EL (cell line): ENCODE measurements at regions not wholly inside any gene's neighbourhood (a gene's known extent, or its start where the extent isn't known, plus 50 kb on each side); places are given as distances from the start of the nearest gene placed in this dataset.

Experiments used
- DNase-seq: peaks from one replicate; pipeline ENCODE4 v3.0.0-alpha.2; 2016

DNA sequence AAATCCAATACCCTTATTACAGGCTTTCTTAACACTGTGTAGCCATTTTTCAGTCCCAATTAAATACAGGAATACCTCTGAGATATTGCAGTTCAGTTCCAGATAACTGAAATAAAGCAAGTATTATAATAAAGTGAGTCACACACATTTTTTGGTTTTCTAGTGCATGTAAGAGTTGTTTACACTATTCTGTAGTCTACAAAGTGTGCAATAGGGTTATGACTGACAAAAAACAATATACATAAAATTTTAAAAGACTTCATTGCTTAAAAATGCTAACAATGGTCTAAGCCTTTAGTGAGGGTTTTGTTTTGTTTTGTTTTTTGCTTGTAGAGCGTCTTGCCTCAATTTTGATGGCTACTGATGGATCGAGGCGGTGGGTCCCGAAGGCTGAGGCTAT, 434.4 kb upstream of the NBEA start:
- DNase-seq: no peak

GRCh38 chr13:34512817-34513216, 429.3 kb upstream of the NBEA start:
- DNase-seq: no peak

- no peak for DNase-seq
Measured at GRCh38 chr13:34513526-34513925, 428.5 kb upstream of the NBEA start.

GRCh38 chr13:34515201-34515600, 426.9 kb upstream of the NBEA start:
- no peak for DNase-seq

- no peak for DNase-seq
Measured at GRCh38 chr13:34521171-34521570, 420.9 kb upstream of the NBEA start.

- peak; percentile 6 for DNase-seq
Measured at GRCh38 chr13:34522808-34523207, 419.3 kb upstream of the NBEA start.

DNA sequence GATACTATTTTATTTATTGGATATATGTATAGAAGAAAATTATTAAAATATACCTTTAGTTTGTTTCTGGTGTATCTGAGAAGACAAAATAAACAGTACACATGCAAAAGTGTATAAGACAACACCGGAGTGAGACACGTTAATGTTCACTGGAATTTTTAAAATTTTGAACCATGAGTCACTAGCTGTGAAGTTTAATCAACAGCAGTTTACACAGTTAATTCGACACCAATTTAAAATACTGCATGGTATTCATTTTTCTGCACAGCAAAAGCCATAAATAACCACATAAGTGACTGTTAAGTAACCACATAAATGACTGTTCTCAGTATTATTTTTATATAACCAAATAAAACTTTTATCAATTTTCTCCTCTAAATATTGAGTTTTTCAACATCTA, 418.7 kb upstream of the NBEA start:
- peak; percentile 7 for DNase-seq

DNA sequence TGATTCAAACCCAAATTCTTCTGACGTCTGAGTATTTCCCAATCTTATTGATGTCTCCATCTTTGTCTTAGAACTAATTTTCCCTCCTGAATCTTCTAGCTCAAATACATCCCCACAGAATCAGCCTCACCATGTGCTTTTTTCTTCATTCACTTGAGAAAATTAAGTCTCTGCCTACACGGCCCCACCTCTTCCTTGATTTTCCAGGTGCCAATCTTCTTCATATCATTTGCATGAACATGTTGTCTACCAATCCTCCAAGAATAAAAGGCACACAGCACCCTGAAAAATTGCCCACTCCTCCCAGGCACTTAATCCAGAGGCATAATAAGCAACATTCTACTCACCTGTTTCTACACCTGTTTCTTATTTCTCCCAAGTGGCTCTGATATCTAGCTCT, 408.1 kb upstream of the NBEA start:
- DNase-seq: no peak

- no peak for DNase-seq
Measured at GRCh38 chr13:34542321-34542720, 399.7 kb upstream of the NBEA start.

- DNase-seq: no peak
Measured at GRCh38 chr13:34543836-34544235, 398.2 kb upstream of the NBEA start.

DNA sequence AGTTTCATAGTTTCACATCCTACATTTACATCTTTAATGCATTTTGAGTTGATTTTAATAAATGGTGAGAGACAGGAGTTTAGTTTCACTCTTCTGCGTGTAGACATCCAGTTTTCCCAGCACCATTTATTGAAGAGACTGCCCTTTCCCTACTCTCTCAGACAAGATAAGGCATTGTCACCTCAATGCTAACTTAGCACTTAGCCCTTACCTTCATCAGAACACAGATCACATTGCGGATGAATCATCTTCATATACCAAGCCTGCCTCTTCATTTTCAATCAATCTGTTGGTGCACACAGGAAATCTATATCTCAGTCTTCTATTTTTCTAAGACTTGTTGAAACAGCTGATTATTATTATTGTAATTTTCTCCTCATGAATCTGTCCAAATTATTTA, 396.6 kb upstream of the NBEA start:
- DNase-seq: no peak

GRCh38 chr13:34546344-34547250, 395.5 kb upstream of the NBEA start:
- DNase-seq: no peak

DNA sequence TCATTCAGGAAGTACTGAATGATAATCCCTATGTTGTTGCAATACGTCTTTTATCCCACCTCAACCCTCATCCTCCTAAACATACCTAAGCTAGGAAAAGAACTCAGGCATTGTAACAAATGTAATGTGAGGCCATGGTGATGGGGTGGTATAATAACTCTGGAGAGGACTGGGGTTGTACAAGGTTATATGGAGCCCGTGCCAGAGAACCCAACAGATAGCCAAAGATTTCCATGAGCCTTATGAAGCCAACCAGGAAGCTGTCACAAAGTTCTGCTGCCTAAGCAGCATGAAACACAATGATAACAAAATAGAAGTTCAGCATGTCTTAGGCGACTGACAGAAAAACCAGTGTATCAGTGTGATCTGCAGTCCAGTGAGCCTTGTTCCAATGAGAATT, 394.1 kb upstream of the NBEA start:
- no peak for DNase-seq

DNA sequence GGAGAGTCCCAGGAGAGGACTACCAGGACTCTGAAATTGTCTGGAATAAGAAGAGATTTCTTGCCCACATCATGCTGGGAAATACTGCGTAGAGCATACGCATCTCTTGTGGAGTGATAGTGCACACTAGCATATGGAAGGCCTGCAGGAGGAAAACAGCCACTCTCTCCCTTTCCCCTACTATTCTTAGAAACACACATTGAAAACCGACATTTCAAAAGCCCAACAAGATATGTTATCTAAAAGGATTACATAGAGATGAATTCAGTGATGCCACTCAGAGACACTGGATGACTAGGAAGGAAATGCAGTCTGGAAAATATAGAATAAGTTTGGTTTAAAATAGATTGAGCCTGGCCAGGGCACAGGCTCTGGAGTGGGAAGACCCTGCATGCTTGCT, 388.7 kb upstream of the NBEA start:
- DNase-seq: no peak

- DNase-seq: no peak
Measured at GRCh38 chr13:34555988-34556387, 386.1 kb upstream of the NBEA start.

- DNase-seq: no peak
Measured at GRCh38 chr13:34561033-34561432, 381.0 kb upstream of the NBEA start.

DNA sequence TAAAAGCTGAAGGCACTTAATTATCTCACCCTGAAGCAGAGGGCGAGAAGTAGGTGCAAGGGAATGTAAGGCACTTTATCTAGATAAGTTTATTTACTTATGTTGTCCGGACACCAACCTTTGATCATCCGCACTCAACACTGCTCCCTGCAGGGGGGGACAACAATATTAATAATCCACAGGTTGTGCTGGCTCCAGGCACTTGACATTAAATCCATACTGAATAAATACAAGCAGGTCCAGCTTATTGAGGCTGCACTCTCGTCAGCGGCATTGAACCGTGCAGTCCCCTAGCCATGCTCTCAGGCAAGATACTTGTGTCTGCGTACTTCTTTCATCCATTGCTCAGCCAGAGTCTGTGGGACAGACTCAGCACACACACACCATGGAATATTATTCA, 374.5 kb upstream of the NBEA start:
- no peak for DNase-seq

- DNase-seq: peak; percentile 4
Measured at GRCh38 chr13:34570698-34571353, 371.2 kb upstream of the NBEA start.

DNA sequence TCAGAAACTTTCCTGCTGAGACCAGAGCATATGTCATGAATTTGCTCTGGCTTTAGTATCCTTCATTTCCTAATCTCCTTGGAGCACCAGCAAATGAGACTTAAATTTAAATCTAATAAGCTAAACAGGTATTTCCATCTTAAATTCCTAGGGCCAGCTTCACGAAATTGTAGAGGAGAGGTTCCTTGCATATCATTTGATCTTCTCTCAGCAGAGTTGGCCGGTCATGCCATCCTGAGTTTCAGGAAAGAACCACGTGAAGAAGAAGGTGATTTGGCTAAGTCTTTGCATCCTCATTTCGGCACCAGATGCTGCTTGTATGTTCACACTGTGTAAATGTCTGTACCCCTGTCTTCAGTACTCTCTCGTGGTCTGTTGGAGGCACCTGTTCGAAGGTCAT, 370.4 kb upstream of the NBEA start:
- no peak for DNase-seq

DNA sequence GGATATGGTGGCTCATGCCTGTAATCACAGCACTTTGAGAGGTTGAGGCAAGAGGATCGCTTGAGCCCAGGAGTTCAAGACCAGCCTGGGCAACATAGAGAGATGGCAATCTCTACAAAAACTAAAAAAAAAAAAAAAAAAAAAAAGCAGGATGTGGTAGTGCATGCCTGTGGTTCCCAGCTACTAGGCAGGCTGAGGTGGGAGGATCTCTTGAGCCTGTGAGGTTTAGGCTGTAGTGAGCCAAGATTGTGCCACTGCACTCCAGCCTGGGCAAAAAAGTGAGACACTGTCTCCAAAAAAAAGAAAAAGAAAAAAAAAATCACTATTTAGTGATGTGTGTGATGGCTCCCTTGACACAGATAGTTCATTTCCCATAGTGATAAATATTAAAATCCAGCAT, 365.0 kb upstream of the NBEA start:
- peak; percentile 54 for DNase-seq

DNA sequence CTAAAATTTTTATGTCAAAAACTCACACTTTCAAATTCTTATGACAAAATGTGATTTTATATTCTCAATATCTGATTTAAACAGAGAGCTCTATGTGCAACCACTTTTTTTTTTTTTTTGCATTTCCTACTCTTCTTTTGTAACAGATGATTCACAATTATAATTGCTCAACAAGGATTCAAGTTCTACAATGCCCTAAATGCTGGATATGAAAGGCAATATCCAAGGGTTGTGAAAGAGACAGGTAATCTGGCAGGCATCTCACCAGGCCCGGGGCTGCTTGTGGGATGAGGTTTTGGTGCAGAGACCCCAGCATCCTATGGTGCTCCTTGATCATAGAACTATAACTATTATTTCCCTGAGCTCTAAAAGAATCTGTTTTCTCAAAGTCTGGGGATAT, 363.6 kb upstream of the NBEA start:
- DNase-seq: peak; percentile 7

- DNase-seq: no peak
Measured at GRCh38 chr13:34578917-34579316, 363.2 kb upstream of the NBEA start.

DNA sequence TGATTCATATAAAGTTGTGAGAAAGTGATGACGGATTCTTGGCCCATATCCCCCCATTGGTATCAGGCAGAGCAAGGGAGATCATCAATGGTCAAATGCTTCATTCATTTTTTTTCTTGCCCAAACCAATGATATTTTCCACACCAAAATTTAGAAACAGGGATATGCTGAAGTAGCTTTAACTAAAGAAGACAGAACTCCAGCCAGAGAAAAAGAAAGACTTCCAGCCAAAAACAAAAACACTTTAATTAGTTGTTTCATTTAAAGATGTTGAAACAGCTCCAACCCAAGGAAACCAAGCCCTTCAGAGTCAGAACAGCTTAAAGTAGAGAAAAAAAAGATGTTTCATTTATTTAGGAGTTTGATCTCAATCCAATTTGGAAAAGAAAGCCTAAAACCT, 358.9 kb upstream of the NBEA start:
- DNase-seq: no peak

- no peak for DNase-seq
Measured at GRCh38 chr13:34587576-34587975, 354.5 kb upstream of the NBEA start.

GRCh38 chr13:34588362-34588761, 353.7 kb upstream of the NBEA start:
- DNase-seq: no peak
